GM21381 (cell line): ENCODE measurements at regions not wholly inside any gene's neighbourhood (a gene's known extent, or its start where the extent isn't known, plus 50 kb on each side); places are given as distances from the start of the nearest gene placed in this dataset.
"Not testable (repeated sequence)": the region's sequence is repeated elsewhere in the genome, so short reads cannot be mapped to it uniquely, and the experiment has no call there.

Source experiments
- ATAC-seq: cut with Tn5 transposase; IDR thresholded peaks from one replicate; pipeline ENCODE4 v1.9.1; 2021; ENCODE audit warnings: mild to moderate bottlenecking, moderate library complexity; ENCODE audit not compliant: unreplicated experiment

- no peak for ATAC-seq
Measured at GRCh38 chr16:46519063-46519462, 102.1 kb downstream of the SHCBP1 start.

GRCh38 chr16:46496701-46497100 is 124.5 kb downstream of the SHCBP1 start:
- ATAC-seq, result no peak

DNA sequence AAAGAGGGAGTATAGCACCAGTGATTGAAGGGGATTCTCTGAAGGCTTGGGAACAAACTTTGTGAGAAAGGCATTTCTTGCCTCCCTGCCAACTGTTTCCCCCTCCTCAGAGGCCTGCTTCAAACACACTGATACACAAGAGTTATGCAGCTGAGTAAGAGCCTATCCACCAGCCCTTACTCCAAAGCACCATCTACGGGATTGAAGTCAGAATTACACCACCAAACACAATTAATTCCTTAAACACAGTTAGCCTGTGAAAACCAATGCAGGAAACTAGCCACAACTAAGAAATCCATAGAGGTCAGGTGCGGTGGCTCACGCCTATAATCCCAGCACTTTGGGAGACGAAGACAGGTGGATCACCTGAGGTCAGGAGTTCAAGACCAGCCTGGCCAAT is 138.3 kb downstream of the SHCBP1 start:
- ATAC-seq, result no peak

- ATAC-seq, result no peak
Measured at GRCh38 chr16:46466239-46466638, 154.9 kb downstream of the SHCBP1 start.

DNA sequence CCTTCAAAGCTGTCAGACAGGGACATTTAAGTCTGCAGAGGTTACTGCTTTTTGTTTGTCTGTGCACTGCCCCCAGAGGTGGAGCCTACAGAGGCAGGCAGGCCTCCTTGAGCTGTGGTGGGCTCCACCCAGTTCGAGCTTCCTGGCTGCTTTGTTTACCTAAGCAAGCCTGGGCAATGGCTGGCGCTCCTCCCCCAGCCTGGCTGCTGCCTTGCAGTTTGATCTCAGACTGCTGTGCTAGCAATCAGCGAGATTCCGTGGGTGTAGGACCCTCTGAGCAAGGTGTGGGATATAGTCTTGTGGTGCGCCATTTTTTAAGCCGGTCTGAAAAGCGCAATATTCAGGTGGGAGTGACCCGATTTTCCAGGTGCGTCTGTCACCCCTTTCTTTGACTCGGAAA is 166.4 kb downstream of the SHCBP1 start:
- ATAC-seq, result not testable (repeated sequence)

GRCh38 chr16:46428108-46429061 is 192.8 kb downstream of the SHCBP1 start:
- ATAC-seq, result no peak

DNA sequence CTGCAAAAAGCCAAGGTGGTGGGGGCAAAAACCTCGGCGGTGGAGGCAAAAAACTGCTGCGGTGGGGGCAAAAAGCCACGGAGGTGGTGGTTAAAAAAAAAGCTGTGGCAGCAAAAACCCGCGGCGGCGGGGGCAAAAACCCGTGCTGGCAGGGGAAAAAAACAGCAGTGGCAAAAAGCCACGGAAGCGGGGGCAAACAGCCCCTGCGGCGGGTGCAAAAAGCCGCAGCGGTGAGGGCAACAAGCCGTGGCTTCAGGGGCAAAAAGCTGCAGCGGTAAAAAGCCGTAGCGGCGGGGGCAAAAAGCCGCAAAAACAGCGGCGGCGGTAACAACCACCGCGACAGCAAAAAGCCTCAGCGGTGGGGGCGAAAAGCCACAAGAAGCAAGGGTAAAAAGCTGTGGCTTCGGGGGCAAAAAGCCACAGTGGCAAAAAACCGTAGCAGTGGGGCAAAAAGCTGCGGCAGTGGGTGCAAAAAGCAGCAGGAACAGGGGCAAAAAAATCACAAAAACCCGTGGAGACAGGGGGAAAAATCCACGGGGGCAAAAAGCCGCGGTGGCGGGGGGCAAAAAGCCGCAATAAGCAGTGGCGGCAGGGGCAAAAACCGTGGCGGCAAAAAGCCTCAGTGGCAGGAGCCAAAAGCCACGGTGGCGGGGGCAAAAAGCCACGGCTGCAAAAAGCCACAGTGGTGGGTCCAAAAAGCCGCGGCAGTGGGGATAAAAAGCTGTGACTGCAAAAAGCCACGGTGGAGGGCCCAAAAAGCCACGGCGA is 193.7 kb downstream of the SHCBP1 start:
- no peak for ATAC-seq

DNA sequence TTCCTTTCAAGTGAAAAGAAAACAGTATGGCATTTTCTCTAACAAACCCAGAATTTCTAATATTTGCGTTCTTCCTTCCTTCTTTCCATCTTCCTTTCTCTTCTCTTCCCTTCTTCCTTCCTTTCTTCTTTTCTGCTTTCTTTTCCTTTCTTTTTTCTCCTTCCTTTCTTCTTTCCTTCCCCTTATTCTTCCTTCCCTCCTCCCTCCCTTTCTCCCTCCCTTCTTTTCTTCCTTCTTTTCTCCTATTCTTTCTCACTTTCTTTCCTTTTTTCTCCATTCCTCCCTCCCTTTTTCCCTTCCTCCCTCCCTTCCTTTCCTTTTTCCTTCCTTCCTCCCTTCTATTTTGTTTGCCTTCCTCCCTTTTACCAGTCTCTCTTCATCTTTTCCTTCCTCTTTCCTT is 194.8 kb downstream of the SHCBP1 start:
- ATAC-seq, result no peak

GRCh38 chr16:46404028-46404427 is 217.2 kb downstream of the SHCBP1 start:
- no peak for ATAC-seq

DNA sequence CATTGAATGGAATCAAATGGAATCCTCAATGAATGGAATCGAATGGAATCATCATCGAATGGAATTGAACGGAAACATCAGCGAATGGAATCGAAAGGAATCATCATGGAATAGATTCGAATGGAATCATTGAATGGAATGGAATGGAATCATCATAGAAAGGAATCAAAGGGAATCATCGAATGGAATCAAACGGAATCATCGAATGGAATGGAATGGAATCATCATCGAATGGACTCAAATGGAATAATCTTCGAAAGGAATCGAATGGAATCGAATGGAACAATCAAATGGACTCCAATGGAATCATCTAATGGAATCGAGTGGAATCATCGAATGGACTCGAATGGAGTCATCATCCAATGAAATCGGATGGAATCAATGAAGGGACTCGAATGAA is 222.6 kb downstream of the SHCBP1 start:
- not testable (repeated sequence) for ATAC-seq

DNA sequence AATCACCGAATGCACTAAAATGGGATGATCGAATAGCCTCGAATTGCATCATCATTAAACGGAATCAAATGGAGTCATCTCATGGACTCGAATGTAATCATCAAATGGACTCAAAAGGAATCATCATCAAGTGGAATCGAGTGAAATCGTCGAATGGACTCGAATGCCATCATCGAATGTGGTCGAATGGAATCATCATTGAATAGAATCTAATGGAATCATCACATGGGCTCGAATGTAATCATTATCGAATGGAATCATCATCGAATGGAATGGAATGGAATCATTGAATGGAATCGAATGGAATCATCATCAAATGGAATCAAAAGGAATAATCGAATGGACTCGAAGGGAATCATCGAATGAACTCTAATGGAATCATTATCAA is 224.3 kb downstream of the SHCBP1 start:
- not testable (repeated sequence) for ATAC-seq

DNA sequence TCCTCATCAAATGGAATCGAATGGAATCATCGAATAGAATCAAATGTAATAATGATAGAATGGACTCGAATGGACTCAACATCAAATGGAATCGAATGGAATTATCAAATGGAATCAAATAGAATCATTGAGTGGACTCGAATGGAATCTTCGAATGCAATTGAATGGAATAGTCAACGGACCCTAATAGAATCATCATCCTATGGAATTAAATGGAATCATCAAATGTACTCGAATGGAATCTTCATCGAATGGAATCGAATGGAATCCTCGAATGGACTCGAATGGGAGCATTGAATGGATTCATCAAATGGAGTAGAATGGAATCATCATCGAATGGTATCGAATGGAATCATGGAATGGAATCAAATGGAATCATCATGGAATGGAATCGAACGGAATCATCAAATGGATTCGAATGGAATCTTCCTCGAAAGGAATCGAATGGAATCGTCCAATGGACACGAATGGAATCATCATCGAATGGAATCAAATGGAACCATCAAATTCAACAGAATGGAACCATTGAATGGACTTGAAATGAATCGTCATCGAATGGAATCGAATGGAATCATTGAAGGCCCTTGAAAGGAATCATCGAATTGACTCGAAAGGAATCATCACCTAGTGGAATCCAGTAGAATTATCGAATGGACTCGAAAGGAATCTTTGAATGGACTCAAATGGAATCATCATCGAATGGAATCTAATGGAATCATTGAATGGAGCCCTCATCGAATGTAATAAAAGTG is 224.9 kb downstream of the SHCBP1 start:
- ATAC-seq, result not testable (repeated sequence)

DNA sequence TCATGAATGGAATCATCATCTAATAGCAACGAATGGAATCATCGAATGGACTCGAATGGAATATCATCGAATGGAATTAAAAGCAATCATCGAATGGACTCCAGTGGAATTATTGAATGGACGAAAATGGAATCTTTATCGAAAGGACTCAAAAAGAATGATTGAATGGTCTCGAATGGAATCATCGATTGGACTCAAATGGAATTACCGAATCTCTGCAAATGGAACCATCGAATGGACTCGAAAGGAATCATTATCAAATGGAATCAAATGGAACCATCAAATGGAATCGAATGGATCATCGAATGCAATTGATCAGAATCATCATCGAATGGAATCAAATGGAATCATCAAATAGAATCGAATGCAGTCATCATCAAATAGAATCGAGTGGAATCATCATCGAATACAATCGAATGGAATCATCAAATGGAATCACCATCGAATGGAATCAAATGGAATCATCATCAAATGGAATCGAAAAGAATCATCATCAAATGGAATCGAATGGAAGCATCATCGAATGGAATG is 225.7 kb downstream of the SHCBP1 start:
- ATAC-seq, result not testable (repeated sequence)

- not testable (repeated sequence) for ATAC-seq
Measured at GRCh38 chr16:46394963-46395362, 226.2 kb downstream of the SHCBP1 start.

DNA sequence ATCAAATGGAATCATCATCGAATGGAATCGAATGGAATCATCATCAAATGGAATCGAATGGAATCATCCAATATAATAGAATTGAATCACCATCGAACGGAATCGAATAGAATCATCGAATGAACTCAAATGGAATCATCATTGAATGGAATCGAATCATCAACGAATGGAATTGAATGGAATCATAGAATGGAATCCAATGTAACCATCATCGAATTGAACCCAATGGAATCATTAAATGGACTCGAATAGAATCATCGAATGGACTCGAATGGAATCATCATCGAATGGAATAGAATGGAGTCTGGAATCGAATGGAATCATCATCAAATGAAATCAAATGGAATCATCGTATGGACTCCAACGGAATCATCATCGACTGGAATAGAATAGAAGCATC is 227.0 kb downstream of the SHCBP1 start:
- ATAC-seq, result not testable (repeated sequence)

- ATAC-seq, result not testable (repeated sequence)
Measured at GRCh38 chr16:46392930-46393722, 228.1 kb downstream of the SHCBP1 start.

GRCh38 chr16:46390660-46391462 is 230.3 kb downstream of the SHCBP1 start:
- not testable (repeated sequence) for ATAC-seq

DNA sequence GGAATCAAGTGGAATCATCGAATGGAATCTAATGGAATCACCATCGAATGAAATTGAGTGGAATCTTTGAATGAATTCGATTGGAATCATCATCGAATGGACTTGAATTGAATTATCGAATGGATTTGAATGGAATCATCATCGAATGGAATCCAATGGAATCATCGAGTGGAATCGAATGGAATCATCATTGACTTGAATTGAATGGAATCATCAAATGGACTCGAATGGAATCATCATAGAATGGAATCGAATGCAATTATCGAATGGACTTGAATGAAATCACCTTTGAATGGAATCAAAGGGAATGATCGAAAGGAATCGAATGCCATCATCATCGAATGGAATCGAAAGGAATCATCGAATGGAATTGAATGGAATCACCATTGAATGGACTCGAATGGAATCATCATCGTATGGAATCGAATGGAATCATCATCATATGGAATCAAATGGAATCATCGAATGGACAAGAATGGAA is 231.6 kb downstream of the SHCBP1 start:
- not testable (repeated sequence) for ATAC-seq

DNA sequence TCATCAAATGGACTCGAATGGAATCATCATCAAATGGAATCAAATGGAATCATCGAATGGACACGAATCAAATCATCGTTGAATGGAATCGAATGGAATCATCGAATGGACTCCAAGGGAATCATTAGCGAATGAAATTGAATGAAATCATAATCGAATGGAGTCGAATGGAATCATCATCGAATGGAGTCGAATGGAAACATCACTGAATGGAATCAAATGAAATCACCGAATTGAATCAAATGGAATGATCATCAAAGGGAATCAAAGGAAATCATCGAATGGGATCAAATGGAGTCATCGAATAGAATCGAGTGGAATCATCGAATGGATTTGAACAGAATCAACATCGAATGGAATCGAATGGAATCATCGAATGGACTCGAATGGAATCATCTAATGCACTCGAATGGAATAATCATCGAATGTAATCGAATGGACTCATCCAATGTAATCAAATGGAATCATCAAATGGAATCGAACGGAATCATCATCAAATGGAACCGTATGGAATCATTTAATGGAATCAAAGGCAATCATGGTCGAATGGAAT is 232.2 kb downstream of the SHCBP1 start:
- not testable (repeated sequence) for ATAC-seq
